GM21528 (cell line): ENCODE measurements at regions not wholly inside any gene's neighbourhood (a gene's known extent, or its start where the extent isn't known, plus 50 kb on each side); places are given as distances from the start of the nearest gene placed in this dataset.

Experiments used
- ATAC-seq: cut with Tn5 transposase; IDR thresholded peaks from one replicate; pipeline ENCODE4 v1.9.1; 2021; ENCODE audit warnings: mild to moderate bottlenecking, moderate library complexity; ENCODE audit not compliant: unreplicated experiment, low FRiP score

DNA sequence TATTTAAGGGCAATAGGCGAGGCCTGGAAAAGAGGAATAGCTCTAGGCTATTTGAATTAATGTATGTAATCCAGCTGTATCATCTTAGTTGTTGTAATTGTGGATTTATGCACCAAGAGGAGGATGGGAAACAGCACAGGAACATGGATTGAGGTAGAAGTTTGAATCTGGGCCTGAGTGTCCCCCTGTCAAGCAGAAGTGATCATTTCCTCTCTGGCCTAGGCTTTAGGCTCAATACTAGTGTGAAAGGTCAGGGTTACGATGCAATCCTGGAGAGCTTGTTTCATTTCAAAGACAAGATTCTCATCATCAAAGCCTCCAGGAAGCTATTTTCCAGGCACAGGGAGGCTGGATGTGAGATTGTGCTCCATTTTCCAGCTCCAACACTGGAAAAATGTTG lies 77.9 kb upstream of the HSD17B12 start:
- no peak for ATAC-seq

DNA sequence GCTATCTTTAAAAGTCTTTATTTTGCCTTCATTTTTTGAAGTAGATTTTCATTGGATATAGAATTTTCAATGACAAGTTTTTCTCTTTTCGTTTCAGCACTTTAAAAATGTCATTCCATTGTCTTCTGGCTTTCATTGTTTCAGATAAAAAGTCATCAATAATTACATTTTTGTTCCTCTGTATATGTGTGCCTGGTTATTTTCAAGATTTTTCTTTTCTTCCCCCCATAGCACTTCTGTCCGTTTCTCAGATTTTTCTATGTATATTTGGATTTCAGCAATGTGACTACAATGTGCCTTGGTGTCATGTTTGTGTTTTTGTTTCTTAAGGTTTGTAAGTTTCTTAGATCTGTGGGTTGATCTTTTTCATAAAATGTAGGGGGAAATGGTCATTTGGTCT lies 66.3 kb upstream of the HSD17B12 start:
- no peak for ATAC-seq

GRCh38 chr11:43619863-43620505 lies 60.6 kb upstream of the HSD17B12 start:
- ATAC-seq = no peak

DNA sequence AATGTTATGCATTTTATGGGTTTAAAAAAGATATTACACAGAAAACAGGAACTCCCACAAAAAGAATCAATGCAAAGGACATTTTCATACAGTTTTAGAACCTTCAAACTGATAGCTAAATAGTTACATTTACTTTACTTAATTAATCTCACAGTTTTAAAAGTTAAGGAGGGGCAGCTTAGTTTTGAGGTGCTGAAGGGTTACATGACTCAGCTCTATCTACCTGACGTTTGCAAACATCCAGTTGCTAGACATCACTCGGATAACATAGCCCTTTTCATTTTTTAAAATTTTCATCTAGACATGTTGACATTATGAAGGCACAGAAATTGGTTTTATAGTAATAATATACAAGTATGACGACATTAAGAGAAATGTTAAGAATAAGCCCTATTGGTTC lies 53.7 kb upstream of the HSD17B12 start:
- no peak for ATAC-seq
